ENCODE measurements at regions not wholly inside any gene's neighbourhood (a gene's known extent, or its start where the extent isn't known, plus 50 kb on each side); places are given as distances from the start of the nearest gene placed in this dataset.
"Not testable (repeated sequence)": the region's sequence is repeated elsewhere in the genome, so short reads cannot be mapped to it uniquely, and the experiment has no call there.

DNA sequence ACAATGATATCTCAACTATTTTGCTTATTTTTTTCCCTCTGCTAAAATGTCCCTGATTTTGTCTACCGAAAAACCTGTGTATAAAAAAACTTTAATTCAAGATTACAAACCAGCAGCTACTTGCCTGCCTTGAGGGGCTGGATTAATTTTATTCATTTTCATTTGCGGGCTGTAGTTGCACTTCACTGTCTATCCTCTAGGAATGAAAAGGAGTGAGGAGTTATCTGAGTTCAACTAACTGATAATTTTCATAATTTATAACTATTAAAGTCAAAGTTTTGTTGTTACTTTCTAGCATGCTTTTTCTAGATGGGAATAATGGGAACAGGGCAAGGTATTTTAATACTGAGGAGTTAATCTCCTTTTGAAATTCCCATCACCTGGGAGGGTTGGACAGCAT lies 50.3 kb upstream of the AGTPBP1 start:
- DNase-seq (ENCODE audit: low read depth in 2 of 2, low spot score in 1 of 2), result not testable (repeated sequence)

DNA sequence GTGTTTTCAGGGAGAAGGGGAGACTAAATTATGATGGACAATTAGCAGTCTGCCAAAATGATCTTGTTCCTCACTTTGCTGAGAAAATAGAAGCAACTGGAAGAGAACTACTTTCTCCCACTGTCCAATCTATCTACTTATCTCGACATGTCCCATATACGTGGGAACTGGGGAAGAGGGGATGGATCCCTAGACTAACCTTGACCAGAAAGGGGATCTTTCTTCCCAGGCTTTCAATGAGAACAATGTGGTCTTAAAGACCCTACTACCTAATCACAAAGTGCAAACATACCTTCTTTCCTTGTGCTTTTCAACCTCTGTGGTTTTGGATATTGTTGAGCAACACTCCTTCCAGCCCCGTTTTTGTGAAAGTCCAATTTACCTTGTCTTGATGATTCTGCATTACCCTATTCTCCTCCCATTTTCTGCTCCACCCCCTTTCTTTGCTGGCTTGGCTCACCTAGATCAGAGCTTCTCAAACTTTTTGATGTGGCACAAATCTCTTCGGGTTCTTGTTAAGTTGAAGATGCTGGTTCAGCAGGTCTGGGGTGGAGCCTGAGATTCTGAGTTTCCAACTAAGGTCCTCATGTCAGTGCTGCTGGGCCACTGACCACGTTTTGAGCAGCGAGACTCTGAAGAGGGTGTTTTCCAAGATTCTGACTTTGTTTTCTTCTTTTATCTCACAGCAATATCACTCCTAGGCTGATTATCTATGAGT lies 61.4 kb upstream of the AGTPBP1 start:
- DNase-seq (ENCODE audit: low read depth in 2 of 2, low spot score in 1 of 2), result peak in 1 of 2 donors; percentile 6

GRCh38 chr9:85804847-85805133 lies 63.0 kb upstream of the AGTPBP1 start:
- DNase-seq (ENCODE audit: low read depth in 2 of 2, low spot score in 1 of 2), result not testable (repeated sequence)

DNA sequence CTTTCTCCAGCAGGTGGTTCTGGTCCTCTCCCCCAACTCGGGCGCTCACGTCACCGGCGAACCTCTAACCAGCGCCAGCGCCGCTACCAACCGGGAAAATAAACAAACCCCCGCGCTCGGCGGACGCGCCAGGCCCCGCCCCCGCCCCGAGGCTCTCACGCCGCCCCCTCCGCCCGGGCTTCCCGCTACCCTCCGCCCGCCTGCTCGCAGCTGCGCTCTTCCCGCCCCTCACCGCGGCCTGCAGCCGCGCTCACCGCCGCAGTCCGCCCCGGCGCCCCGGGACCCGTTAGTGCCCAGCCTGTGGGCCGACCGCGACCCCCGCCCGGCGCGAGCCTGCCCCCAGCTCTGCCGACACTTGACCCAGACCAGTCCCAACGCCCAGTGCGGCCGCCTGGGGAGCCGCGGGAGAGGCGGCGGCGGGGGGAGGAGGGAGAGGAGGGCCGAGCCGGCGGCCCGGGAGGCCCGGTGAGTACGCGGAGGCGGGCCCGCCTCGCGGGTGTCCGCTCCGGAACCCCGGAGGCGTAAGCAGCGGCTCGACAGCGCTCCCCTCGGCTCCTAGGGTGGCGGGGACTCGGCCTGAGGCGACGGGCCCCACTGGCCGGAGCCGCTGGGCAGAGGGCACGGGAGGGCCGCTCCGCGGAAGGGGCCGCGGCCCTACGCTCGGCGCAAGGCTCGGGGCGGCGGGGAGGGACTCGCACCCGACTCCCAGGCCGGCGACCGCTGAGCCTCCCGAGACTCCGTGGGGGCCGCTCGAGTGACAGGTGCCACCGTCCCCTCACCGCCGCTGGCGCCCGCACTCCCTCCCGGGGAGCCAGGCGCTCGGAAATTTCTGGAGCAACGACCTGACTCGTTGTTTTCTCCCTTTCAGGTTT lies 63.6 kb upstream of the AGTPBP1 start:
- peak; percentile 42 to 58 for DNase-seq (ENCODE audit: low read depth in 2 of 2, low spot score in 1 of 2)

DNA sequence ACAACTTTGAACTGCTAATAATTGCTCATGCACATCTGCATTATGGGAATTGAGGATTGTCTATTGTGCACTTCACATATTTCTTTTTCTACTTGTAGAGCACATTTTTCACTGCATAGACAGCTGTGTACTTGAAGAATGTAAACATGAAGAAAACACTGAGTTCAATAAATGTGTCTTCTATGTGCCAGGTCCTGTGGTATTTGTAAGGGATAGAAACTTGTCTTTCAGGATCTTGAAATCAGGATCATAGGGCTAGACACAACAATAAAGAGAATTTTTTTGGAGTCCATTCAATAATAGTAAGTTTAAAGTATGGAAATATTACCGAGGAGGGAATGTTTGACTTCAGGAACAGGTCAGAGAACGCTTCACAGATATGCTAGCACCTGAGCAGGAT lies 66.6 kb upstream of the AGTPBP1 start:
- not testable (repeated sequence) for DNase-seq (ENCODE audit: low read depth in 2 of 2, low spot score in 1 of 2)

DNA sequence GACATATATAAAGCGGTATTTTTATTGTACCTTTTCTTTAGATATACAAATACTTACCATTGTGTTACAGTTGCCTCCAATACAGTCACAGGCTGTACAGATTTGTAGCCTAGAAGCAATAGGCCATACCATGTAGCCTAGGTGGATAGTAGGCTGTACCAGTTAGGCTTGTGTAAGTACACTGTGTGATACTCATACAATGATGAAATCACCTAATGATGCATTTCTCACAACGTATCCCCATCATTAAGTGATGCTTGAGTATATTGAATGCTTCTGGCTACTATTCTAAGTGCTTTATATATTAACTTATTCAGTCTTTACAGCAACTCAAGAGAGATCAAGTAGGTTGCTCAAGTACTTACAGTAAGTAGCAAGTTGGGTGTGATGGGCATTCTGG lies 71.6 kb upstream of the AGTPBP1 start:
- DNase-seq (ENCODE audit: low read depth in 2 of 2, low spot score in 1 of 2), result not testable (repeated sequence)

DNA sequence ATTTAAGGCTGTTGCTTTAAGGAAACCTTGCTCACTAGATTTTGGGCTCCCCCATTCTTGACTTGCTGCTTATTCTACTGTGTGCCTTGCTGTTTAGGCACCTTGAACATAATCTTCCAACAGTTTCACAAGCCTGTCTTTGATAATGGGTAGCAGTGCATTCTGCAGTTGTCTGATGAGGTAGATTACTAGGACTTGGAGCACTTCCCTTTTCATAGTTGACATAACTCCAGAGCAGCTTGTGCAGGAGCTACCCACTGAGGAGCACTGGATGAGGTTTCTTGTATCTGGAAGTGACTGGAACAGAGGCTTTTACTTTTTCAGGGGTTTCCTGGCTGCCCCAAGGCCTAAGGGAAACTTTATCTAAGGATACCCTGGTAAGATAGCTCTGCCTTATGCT lies 73.0 kb upstream of the AGTPBP1 start:
- DNase-seq (ENCODE audit: low read depth in 2 of 2, low spot score in 1 of 2), result not testable (repeated sequence)

DNA sequence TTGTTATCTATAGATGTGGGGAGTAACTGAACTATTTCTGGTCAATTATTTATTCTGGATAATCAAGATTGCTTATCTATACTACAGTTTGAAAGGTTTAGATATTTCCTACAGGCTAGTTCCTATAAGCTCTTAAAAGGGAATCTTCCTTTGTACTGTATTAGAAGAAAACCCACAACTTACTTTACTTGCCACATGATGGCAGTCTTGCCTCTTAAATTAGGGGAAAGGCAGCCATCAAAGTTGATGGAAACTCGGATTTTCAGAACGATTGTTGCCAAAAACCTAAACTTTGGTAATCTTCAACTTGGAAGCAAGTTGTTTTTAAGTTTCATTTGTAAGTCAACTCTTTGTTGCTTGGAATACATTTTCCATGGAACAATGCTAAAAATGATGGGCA lies 77.2 kb upstream of the AGTPBP1 start:
- DNase-seq (ENCODE audit: low read depth in 2 of 2, low spot score in 1 of 2), result not testable (repeated sequence)

DNA sequence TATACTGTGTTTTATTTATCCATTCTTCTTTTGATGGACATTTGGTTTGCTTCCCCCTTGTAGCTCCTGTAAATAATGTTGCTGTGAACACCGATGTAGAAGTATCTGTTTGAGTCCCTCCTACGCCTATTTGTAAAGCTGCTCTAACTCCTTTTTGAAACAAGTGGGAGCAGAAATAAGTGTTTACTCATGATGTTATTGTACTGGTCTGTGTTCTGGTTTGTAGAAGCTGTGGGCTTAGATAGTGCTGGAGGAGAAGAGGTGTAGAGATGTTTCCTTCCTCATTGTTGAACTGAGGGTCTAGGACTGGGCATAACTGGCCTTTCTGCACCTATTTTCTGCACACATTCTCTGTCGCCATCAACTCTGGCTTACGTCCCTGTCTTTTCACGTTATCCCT lies 78.8 kb upstream of the AGTPBP1 start:
- not testable (repeated sequence) for DNase-seq (ENCODE audit: low read depth in 2 of 2, low spot score in 1 of 2)

GRCh38 chr9:85824949-85825348 lies 83.2 kb upstream of the AGTPBP1 start:
- DNase-seq (ENCODE audit: low read depth in 2 of 2, low spot score in 1 of 2), result not testable (repeated sequence)

DNA sequence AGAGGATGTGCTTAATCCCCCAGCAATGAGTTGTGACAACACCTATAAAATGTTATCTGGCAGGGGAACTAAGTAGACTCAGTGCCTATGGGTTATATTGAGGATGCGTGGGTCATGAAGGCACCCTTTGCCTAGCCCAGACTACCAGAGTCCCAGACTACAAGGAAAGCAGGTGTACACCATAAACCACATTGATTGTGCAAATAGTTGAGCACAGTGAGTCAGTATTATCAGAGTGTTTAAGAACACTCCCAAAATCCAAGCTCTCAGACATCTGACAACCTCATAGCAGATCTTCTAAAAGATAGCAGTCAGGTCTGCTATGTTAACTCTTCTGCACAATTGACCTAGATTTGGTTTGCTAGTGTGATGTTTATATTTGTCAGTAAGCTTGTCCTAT lies 92.8 kb upstream of the AGTPBP1 start:
- not testable (repeated sequence) for DNase-seq (ENCODE audit: low read depth in 2 of 2, low spot score in 1 of 2)

- DNase-seq (ENCODE audit: low read depth in 2 of 2, low spot score in 1 of 2), result not testable (repeated sequence)
These were observed 97.0 kb upstream of the NAA35 start for GRCh38 chr9:85843949-85844348.

GRCh38 chr9:85847782-85848181 lies 93.2 kb upstream of the NAA35 start:
- not testable (repeated sequence) for DNase-seq (ENCODE audit: low read depth in 2 of 2, low spot score in 1 of 2)

- no peak for DNase-seq (ENCODE audit: low read depth in 2 of 2, low spot score in 1 of 2)
These were observed 82.7 kb upstream of the NAA35 start for GRCh38 chr9:85858056-85858750.

- DNase-seq (ENCODE audit: low read depth in 2 of 2, low spot score in 1 of 2), result no peak
These were observed 81.2 kb upstream of the NAA35 start for GRCh38 chr9:85859765-85860164.

- DNase-seq (ENCODE audit: low read depth in 2 of 2, low spot score in 1 of 2), result not testable (repeated sequence)
These were observed 79.1 kb upstream of the NAA35 start for GRCh38 chr9:85861882-85862281.

- no peak for DNase-seq (ENCODE audit: low read depth in 2 of 2, low spot score in 1 of 2)
These were observed 77.1 kb upstream of the NAA35 start for GRCh38 chr9:85863875-85864274.

- DNase-seq (ENCODE audit: low read depth in 2 of 2, low spot score in 1 of 2), result no peak
These were observed 69.9 kb upstream of the NAA35 start for GRCh38 chr9:85871008-85871407.

- not testable (repeated sequence) for DNase-seq (ENCODE audit: low read depth in 2 of 2, low spot score in 1 of 2)
These were observed 69.3 kb upstream of the NAA35 start for GRCh38 chr9:85871683-85872082.

GRCh38 chr9:85872463-85872862 lies 68.5 kb upstream of the NAA35 start:
- no peak for DNase-seq (ENCODE audit: low read depth in 2 of 2, low spot score in 1 of 2)

GRCh38 chr9:85876628-85877027 lies 64.3 kb upstream of the NAA35 start:
- no peak for DNase-seq (ENCODE audit: low read depth in 2 of 2, low spot score in 1 of 2)

Measured in stimulated activated CD8-positive, alpha-beta memory T cell treated with anti-CD3 and anti-CD28 coated beads, Interleukin-4, amount 100 ng/mL, for 1 hour (primary cell).